ENCODE measurements at regions not wholly inside any gene's neighbourhood (a gene's known extent, or its start where the extent isn't known, plus 50 kb on each side); places are given as distances from the start of the nearest gene placed in this dataset.

- H3K27ac ChIP-seq (ENCODE audit: insufficient read depth, low read depth, low read length), result no peak overlapping the region
- no peaks in the 10 kb centered on the region for H4K20me1 ChIP-seq (replicated peaks; ENCODE audit: control insufficient read depth, extremely low read depth, insufficient read depth, low read length)
- ChIA-PET POLR2A (no interaction called here), CTCF (no interaction called here)
- no peak overlapping the region for H3K4me3 ChIP-seq (replicated peaks in 1 of 3; ENCODE audit: insufficient read depth in 1 of 3, low read depth in 1 of 3, low read length in 3 of 3)
- no peaks in the 10 kb centered on the region for H3K79me2 ChIP-seq (ENCODE audit: control insufficient read depth, insufficient read depth, low read length)
- H3K9me1 ChIP-seq (replicated peaks; ENCODE audit: control insufficient read depth, extremely low read depth, insufficient read depth, low read length), result no peaks in the 10 kb centered on the region
- dilution Hi-C loops (cut with MboI; ENCODE audit: extremely low pct_ligation_motif_present, low sequenced_read_pairs) (no loop called here), intact Hi-C loops (cut with micrococcal nuclease) (no loop called here)
- no peak for FAIRE-seq
- no TSS peak for BruUV-seq (replicated peaks)
- DNase-seq (ENCODE audit: low read depth, low spot score), result no peak
- TF ChIP-seq, protein P1, sequence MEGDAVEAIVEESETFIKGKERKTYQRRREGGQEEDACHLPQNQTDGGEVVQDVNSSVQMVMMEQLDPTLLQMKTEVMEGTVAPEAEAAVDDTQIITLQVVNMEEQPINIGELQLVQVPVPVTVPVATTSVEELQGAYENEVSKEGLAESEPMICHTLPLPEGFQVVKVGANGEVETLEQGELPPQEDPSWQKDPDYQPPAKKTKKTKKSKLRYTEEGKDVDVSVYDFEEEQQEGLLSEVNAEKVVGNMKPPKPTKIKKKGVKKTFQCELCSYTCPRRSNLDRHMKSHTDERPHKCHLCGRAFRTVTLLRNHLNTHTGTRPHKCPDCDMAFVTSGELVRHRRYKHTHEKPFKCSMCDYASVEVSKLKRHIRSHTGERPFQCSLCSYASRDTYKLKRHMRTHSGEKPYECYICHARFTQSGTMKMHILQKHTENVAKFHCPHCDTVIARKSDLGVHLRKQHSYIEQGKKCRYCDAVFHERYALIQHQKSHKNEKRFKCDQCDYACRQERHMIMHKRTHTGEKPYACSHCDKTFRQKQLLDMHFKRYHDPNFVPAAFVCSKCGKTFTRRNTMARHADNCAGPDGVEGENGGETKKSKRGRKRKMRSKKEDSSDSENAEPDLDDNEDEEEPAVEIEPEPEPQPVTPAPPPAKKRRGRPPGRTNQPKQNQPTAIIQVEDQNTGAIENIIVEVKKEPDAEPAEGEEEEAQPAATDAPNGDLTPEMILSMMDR (IDR thresholded peaks at IDR 0.05; ENCODE audit: extremely low read depth in 1 of 2, insufficient read depth in 1 of 2, low read depth in 1 of 2, low read length in 2 of 2), result no peak
- TF ChIP-seq POLR2A (IDR thresholded peaks at IDR 0.05; ENCODE audit: low read depth, low read length) (no peak), EZH2 (IDR thresholded peaks at IDR 0.05; ENCODE audit: borderline replicate concordance, low read depth, low read length, severe bottlenecking) (no peak), GATA2 (IDR thresholded peaks at IDR 0.05; ENCODE audit: insufficient read depth, insufficient read length, low read depth, low read length) (no peak), MAX (IDR thresholded peaks at IDR 0.05; ENCODE audit: insufficient read depth, insufficient read length) (no peak), JUN (IDR thresholded peaks at IDR 0.05; ENCODE audit: borderline replicate concordance, insufficient read depth, insufficient read length, low read depth) (no peak), FOS (IDR thresholded peaks at IDR 0.05; ENCODE audit: borderline replicate concordance, insufficient read depth, low read length) (no peak), MYC (IDR thresholded peaks at IDR 0.05; ENCODE audit: low read depth, low read length) (no peak), POLR2AphosphoS5 (IDR thresholded peaks at IDR 0.05; ENCODE audit: insufficient read depth, low read depth, low read length) (no peak)
- H2AFZ ChIP-seq (ENCODE audit: low read depth, low read length), result no peak overlapping the region
- H3K4me2 ChIP-seq (ENCODE audit: insufficient read depth, low read length), result no peak overlapping the region
- no peak overlapping the region for H3K9ac ChIP-seq (replicated peaks; ENCODE audit: extremely low read depth, insufficient read depth, low read length)
- H3K9me3 ChIP-seq (replicated peaks; ENCODE audit: control insufficient read depth, insufficient read depth, low read length), result no peaks in the 10 kb centered on the region
- H3K27me3 ChIP-seq (ENCODE audit: control insufficient read depth in 2 of 2, insufficient read depth in 2 of 2, low read length in 2 of 2), result peaks cover 1 to 2% of the 10 kb centered on the region in 2 experiments
- no peaks in the 10 kb centered on the region for H3K4me1 ChIP-seq (ENCODE audit: control insufficient read depth, extremely low read depth, insufficient read depth, low read length)
- H3K36me3 ChIP-seq (ENCODE audit: control insufficient read depth in 2 of 2, extremely low read depth in 1 of 2, insufficient read depth in 2 of 2, low read length in 2 of 2), result no peaks in the 10 kb centered on the region
These were observed 148.0 kb downstream of the NUDT12 start for GRCh38 chr5:103414604-103415003.

Data from endothelial cell of umbilical vein (primary cell).